HCT116 (cell line): ENCODE measurements at regions not wholly inside any gene's neighbourhood (a gene's known extent, or its start where the extent isn't known, plus 50 kb on each side); places are given as distances from the start of the nearest gene placed in this dataset.
"Not testable (repeated sequence)": the region's sequence is repeated elsewhere in the genome, so short reads cannot be mapped to it uniquely, and the experiment has no call there.

Experiments used
- ATAC-seq: fragments of 200-7000 bp; cut with Tn5 transposase; 2 replicates; pipeline ENCODE4 v1.9.1; 2020; ENCODE audit warnings: mild to moderate bottlenecking, moderate library complexity
- BruUV-seq: library from RNA; stranded (reverse); fragments of 400-500 nt; replicated peaks from 2 replicates; lab custom pipeline; 2021; lab: Mats Ljungman, UMichigan
- CTCF ChIA-PET: fragments of 300-600 bp; sonication (Branson Sonifier 250); formaldehyde crosslinking; loops from one replicate; lab custom pipeline; 2021; ENCODE audit warnings: antibody characterized with exemption; lab: Charles Lee
- POLR2A ChIA-PET: fragments of 300-600, 350-600 bp; sonication (Branson Sonifier 250); formaldehyde crosslinking; loops from one replicate; lab custom pipeline; 2021; ENCODE audit warnings: antibody characterized with exemption; lab: Charles Lee
- RAD21 ChIA-PET, 2 experiments: fragments of 300-600 bp; sonication (Branson Sonifier 250); formaldehyde crosslinking; loops; one replicate each; lab custom pipeline; 2023; ENCODE audit warnings: low total read pairs in 2 of 2; ENCODE audit not compliant: uncharacterized antibody in 2 of 2, unreplicated experiment in 2 of 2, low non-redundant PET in 1 of 2; lab: Charles Lee
- DNase-seq: peaks from one replicate; pipeline ENCODE4 v3.0.0-alpha.2; 2010; ENCODE audit warnings: low read depth, low spot score
- H2AFZ ChIP-seq: fragments of 200-600 bp; shearing (Covaris generic), sonication (generic); 2 replicates; pipeline ENCODE4 v1.6.1; 2017; ENCODE audit warnings: low read depth, mixed run types, mixed read lengths, antibody characterized with exemption, low read length; ENCODE audit not compliant: poor library complexity, severe bottlenecking
- H3K27ac ChIP-seq: 2 replicates; pipeline ENCODE4 v1.5.1; 2012; ENCODE audit warnings: low read depth, low read length
- H3K27me3 ChIP-seq: fragments of 200-600 bp; sonication (generic); 2 replicates; pipeline ENCODE4 v1.6.1; 2016; ENCODE audit warnings: mixed run types, low read length, mixed read lengths; ENCODE audit not compliant: insufficient read depth
- H3K36me3 ChIP-seq, 2 experiments: fragments of 200-500 bp in 1 of 2; fragments of 200-600 bp in 1 of 2; sonication (Bioruptor generic) in 1 of 2; sonication (generic) in 1 of 2; 2 replicates each; pipeline versions ENCODE4 v1.5.1 to v1.6.1; 2014 to 2016; ENCODE audit warnings: low read length in 2 of 2, inconsistent platforms in 1 of 2, mixed read lengths in 1 of 2, mixed run types in 1 of 2; ENCODE audit not compliant: insufficient read depth in 2 of 2, control insufficient read depth in 1 of 2
- H3K4me1 ChIP-seq, 2 experiments: fragments of 200-600 bp in 1 of 2; sonication (generic) in 1 of 2; 2 replicates each; pipeline versions ENCODE4 v1.5.1 to v1.6.1; 2012 to 2017; ENCODE audit warnings: low read length in 2 of 2, inconsistent platforms in 1 of 2, mild to moderate bottlenecking in 1 of 2, mixed read lengths in 1 of 2, mixed run types in 1 of 2, moderate library complexity in 1 of 2; ENCODE audit not compliant: insufficient read depth in 2 of 2, control insufficient read depth in 1 of 2
- H3K4me2 ChIP-seq: fragments of 200-600 bp; sonication (generic); 2 replicates; pipeline ENCODE4 v1.6.1; 2017; ENCODE audit warnings: mixed run types, low read length, mixed read lengths
- H3K4me3 ChIP-seq, 2 experiments: fragments of 200-600 bp in 1 of 2; sonication (generic) in 1 of 2; replicated peaks in 1 of 2; 2 replicates each; pipeline ENCODE4 v1.5.1; 2011 to 2016; ENCODE audit warnings: low read length in 2 of 2, control low read depth in 1 of 2, low read depth in 1 of 2, mild to moderate bottlenecking in 1 of 2, mixed read lengths in 1 of 2, mixed run types in 1 of 2
- H3K79me2 ChIP-seq: fragments of 200-600 bp; sonication (generic); 2 replicates; pipeline ENCODE4 v1.6.1; 2017; ENCODE audit warnings: mild to moderate bottlenecking, mixed run types, low read length, moderate library complexity, mixed read lengths; ENCODE audit not compliant: insufficient read depth
- H3K9ac ChIP-seq: fragments of 200-600 bp; sonication (generic); 2 replicates; pipeline ENCODE4 v1.6.1; 2016; ENCODE audit warnings: low read length, mixed read lengths
- H3K9me2 ChIP-seq: fragments of 200-600 bp; sonication (generic), shearing (Covaris generic); 2 replicates; pipeline ENCODE4 v1.6.1; 2017; ENCODE audit warnings: mixed run types, mild to moderate bottlenecking, moderate library complexity; ENCODE audit not compliant: insufficient read depth
- H3K9me3 ChIP-seq, 2 experiments: fragments of 200-500 bp in 1 of 2; fragments of 200-600 bp in 1 of 2; sonication (Bioruptor generic) in 1 of 2; sonication (generic) in 1 of 2; 2 replicates each; pipeline ENCODE4 v1.6.1; 2014 to 2017; ENCODE audit warnings: low read length in 2 of 2, mixed read lengths in 2 of 2, inconsistent platforms in 1 of 2, low read depth in 1 of 2, mild to moderate bottlenecking in 1 of 2, mixed run types in 1 of 2, moderate library complexity in 1 of 2; ENCODE audit not compliant: control insufficient read depth in 1 of 2, insufficient read depth in 1 of 2
- H4K20me1 ChIP-seq: fragments of 200-600 bp; sonication (generic), shearing (Covaris generic); 2 replicates; pipeline ENCODE4 v1.6.1; 2017; ENCODE audit warnings: mixed run types, mild to moderate bottlenecking, moderate library complexity; ENCODE audit not compliant: insufficient read depth
- ATF3 ChIP-seq: IDR thresholded peaks from 2 replicates; pipeline ENCODE4 v1.6.1; 2012
- CBX3 ChIP-seq: IDR thresholded peaks from 2 replicates; pipeline ENCODE4 v1.6.1; 2012; ENCODE audit warnings: low read depth
- EGR1 ChIP-seq: IDR thresholded peaks from 2 replicates; pipeline ENCODE4 v1.6.1; 2012; ENCODE audit warnings: low read depth
- ELF1 ChIP-seq: IDR thresholded peaks from 2 replicates; pipeline ENCODE4 v1.6.1; 2012; ENCODE audit warnings: low read depth, borderline replicate concordance
- EZH2 ChIP-seq: fragments of 200-600 bp; sonication (generic); IDR thresholded peaks from 2 replicates; pipeline ENCODE4 v1.6.1; 2017; ENCODE audit warnings: antibody characterized with exemption, mixed run types
- FOSL1 ChIP-seq: IDR thresholded peaks from 2 replicates; pipeline ENCODE4 v1.6.1; 2012; ENCODE audit warnings: low read depth
- JUND ChIP-seq: IDR thresholded peaks from 2 replicates; pipeline ENCODE4 v1.6.1; 2012
- RAD21 ChIP-seq: IDR thresholded peaks from 2 replicates; pipeline ENCODE4 v1.6.1; 2012; ENCODE audit warnings: low read depth, mild to moderate bottlenecking
- SIN3A ChIP-seq: IDR thresholded peaks from 2 replicates; pipeline ENCODE4 v1.6.1; 2012; ENCODE audit warnings: low read depth
- SP1 ChIP-seq: IDR thresholded peaks from 2 replicates; pipeline ENCODE4 v1.6.1; 2012; ENCODE audit warnings: low read depth
- TCF7L2 ChIP-seq: IDR thresholded peaks from 2 replicates; pipeline ENCODE4 v1.7.0; 2011; ENCODE audit warnings: borderline replicate concordance, inconsistent platforms; ENCODE audit not compliant: insufficient read depth, insufficient read length; ENCODE audit errors: extremely low read depth
- YY1 ChIP-seq: IDR thresholded peaks from 2 replicates; pipeline ENCODE4 v1.6.1; 2011; ENCODE audit warnings: low read length, low read depth, moderate library complexity, mild to moderate bottlenecking; ENCODE audit not compliant: insufficient replicate concordance; ENCODE audit errors: extremely low read depth
- intact Hi-C: fragments of 100-400 bp; cut with micrococcal nuclease; formaldehyde crosslinking; loops from 2 replicates; pipeline ENCODE4 v1.10.0; 2022

GRCh38 chr4:105072095-105072494 lies 74.6 kb upstream of the TET2 start:
- RAD21 ChIA-PET, H3K9me3 ChIP-seq, CTCF ChIA-PET, H3K4me2 ChIP-seq, POLR2A ChIA-PET, intact Hi-C loops, H3K27me3 ChIP-seq, H3K4me1 ChIP-seq, ATAC-seq, DNase-seq, H4K20me1 ChIP-seq, H3K9ac ChIP-seq, H3K27ac ChIP-seq, H3K9me2 ChIP-seq, BruUV-seq, H3K36me3 ChIP-seq, H2AFZ ChIP-seq, H3K4me3 ChIP-seq, H3K79me2 ChIP-seq: not testable (repeated sequence)

GRCh38 chr4:105074097-105074496 lies 72.6 kb upstream of the TET2 start:
- POLR2A ChIA-PET: no interaction called here
- DNase-seq (no peak), ATAC-seq (no peak)
- Histone ChIP-seq H3K4me3 (no peak overlapping the region), H3K36me3 (no peaks in the 10 kb centered on the region), H3K9me2 (no peaks in the 10 kb centered on the region), H3K27ac (no peak overlapping the region), H4K20me1 (no peaks in the 10 kb centered on the region), H3K9me3 (no peaks in the 10 kb centered on the region), H3K4me1 (no peaks in the 10 kb centered on the region), H3K27me3 (no peaks in the 10 kb centered on the region), H3K4me2 (no peak overlapping the region), H3K9ac (no peak overlapping the region), H2AFZ (no peak overlapping the region), H3K79me2 (no peaks in the 10 kb centered on the region)
- BruUV-seq: no TSS peak
- RAD21 ChIA-PET: no interaction called here
- intact Hi-C loops: no loop called here
- TF ChIP-seq EGR1: no peak
- no peak for TF ChIP-seq ATF3
- CTCF ChIA-PET: no interaction called here

GRCh38 chr4:105075045-105075444 lies 71.6 kb upstream of the TET2 start:
- Histone ChIP-seq H4K20me1 (no peaks in the 10 kb centered on the region), H3K36me3 (no peaks in the 10 kb centered on the region), H3K4me1 (no peaks in the 10 kb centered on the region), H3K4me2 (no peak overlapping the region), H3K79me2 (no peaks in the 10 kb centered on the region), H3K4me3 (no peak overlapping the region), H3K9me3 (no peaks in the 10 kb centered on the region), H3K9ac (no peak overlapping the region), H3K9me2 (no peaks in the 10 kb centered on the region), H3K27me3 (no peaks in the 10 kb centered on the region), H3K27ac (no peak overlapping the region), H2AFZ (no peak overlapping the region)
- ChIA-PET POLR2A (no interaction called here), RAD21 (no interaction called here), CTCF (no interaction called here)
- DNase-seq (no peak), ATAC-seq (no peak)
- intact Hi-C loops: no loop called here
- no TSS peak for BruUV-seq
- TF ChIP-seq TCF7L2 (no peak), SP1 (no peak), EZH2 (no peak), JUND (no peak), FOSL1 (no peak), YY1 (no peak), ELF1 (no peak), CBX3 (no peak), SIN3A (no peak), RAD21 (no peak), EGR1 (no peak)
